SK-N-SH treated with all-trans-retinoic acid at 6 μM for 48 hours (cell line): ENCODE measurements at regions not wholly inside any gene's neighbourhood (a gene's known extent, or its start where the extent isn't known, plus 50 kb on each side); places are given as distances from the start of the nearest gene placed in this dataset.

Experiments used
- GLIS3 ChIP-seq: fragments of 250-450 bp; sonication (Bioruptor Pico); IDR thresholded peaks from 2 replicates; pipeline ENCODE4 v1.5.0; 2020; ENCODE audit warnings: mild to moderate bottlenecking, moderate library complexity
- PPARA ChIP-seq: fragments of 250-450 bp; sonication (Bioruptor Pico); IDR thresholded peaks from 2 replicates; pipeline ENCODE4 v1.5.0; 2020; ENCODE audit warnings: mild to moderate bottlenecking, borderline replicate concordance
- RARB ChIP-seq: fragments of 250-450 bp; sonication (Bioruptor Pico); IDR thresholded peaks from 2 replicates; pipeline ENCODE4 v1.8.0; 2021; ENCODE audit warnings: mild to moderate bottlenecking, moderate library complexity
- ZC3H10 ChIP-seq: fragments of 250-450 bp; sonication (Bioruptor Pico); IDR thresholded peaks from 2 replicates; pipeline ENCODE4 v1.5.1; 2021; ENCODE audit warnings: mild to moderate bottlenecking, moderate library complexity
- ZFP3 ChIP-seq: fragments of 250-450 bp; sonication (Bioruptor Pico); IDR thresholded peaks from 2 replicates; pipeline ENCODE4 v1.5.0; 2020; ENCODE audit warnings: mild to moderate bottlenecking, moderate library complexity
- ZFP30 ChIP-seq: fragments of 450-650 bp; formaldehyde crosslinking; IDR thresholded peaks from 2 replicates; pipeline ENCODE4 v1.5.0; 2022; ENCODE audit warnings: mild to moderate bottlenecking, moderate library complexity
- ZNF70 ChIP-seq: fragments of 450-650 bp; formaldehyde crosslinking; IDR thresholded peaks from 2 replicates; pipeline ENCODE4 v1.5.0; 2020; ENCODE audit warnings: mild to moderate bottlenecking, moderate library complexity

- TF ChIP-seq RARB (no peak), ZFP3 (CRISPR knock-in tag) (no peak), PPARA (no peak), ZNF70 (CRISPR knock-in tag) (no peak), ZC3H10 (CRISPR knock-in tag) (no peak), GLIS3 (CRISPR knock-in tag) (no peak), ZFP30 (CRISPR knock-in tag) (no peak)
Measured at GRCh38 chr18:66046032-66046602, 295.3 kb downstream of the CDH7 start.
